HepG2 (cell line): ENCODE measurements at regions not wholly inside any gene's neighbourhood (a gene's known extent, or its start where the extent isn't known, plus 50 kb on each side); places are given as distances from the start of the nearest gene placed in this dataset.
A peak's percentile ranks its signal among the peaks of the same experiment; 100 is the strongest.

Experiments
- BRCA1 ChIP-seq: sonication (generic); formaldehyde crosslinking; IDR thresholded peaks from 2 replicates; pipeline ENCODE4 v1.4.0; 2020; ENCODE audit warnings: missing genetic modification reagents
- CBFB ChIP-seq: sonication (generic); formaldehyde crosslinking; IDR thresholded peaks from 2 replicates; pipeline ENCODE4 v1.4.0; 2020; ENCODE audit warnings: missing genetic modification reagents
- CC2D1A ChIP-seq: sonication (generic); formaldehyde crosslinking; IDR thresholded peaks from 2 replicates; pipeline ENCODE4 v1.8.1; 2023; ENCODE audit warnings: mild to moderate bottlenecking, missing genetic modification reagents
- ESRRA ChIP-seq: sonication (generic); formaldehyde crosslinking; IDR thresholded peaks from 2 replicates; pipeline ENCODE4 v1.5.1; 2020; ENCODE audit warnings: mild to moderate bottlenecking, low read depth, missing genetic modification reagents
- FIP1L1 ChIP-seq: fragments of 200-400 bp; formaldehyde crosslinking; IDR thresholded peaks from 2 replicates; pipeline ENCODE4 v1.6.1; 2018; ENCODE audit warnings: low read depth, mild to moderate bottlenecking, low read length, moderate library complexity, borderline replicate concordance; ENCODE audit not compliant: insufficient read depth
- FOSL1 ChIP-seq: sonication (generic); formaldehyde crosslinking; IDR thresholded peaks from 2 replicates; pipeline ENCODE4 v1.9.0; 2021; ENCODE audit warnings: missing genetic modification reagents, borderline replicate concordance
- FOXO4 ChIP-seq: sonication (generic); formaldehyde crosslinking; conservative IDR thresholded peaks from 2 replicates; pipeline ENCODE4 v1.8.1; 2023; ENCODE audit warnings: missing genetic modification reagents
- HES4 ChIP-seq: sonication (generic); formaldehyde crosslinking; IDR thresholded peaks from 2 replicates; pipeline ENCODE4 v1.9.0; 2021; ENCODE audit warnings: mild to moderate bottlenecking, missing genetic modification reagents, borderline replicate concordance
- ISL2 ChIP-seq: sonication (generic); formaldehyde crosslinking; IDR thresholded peaks from 2 replicates; pipeline ENCODE4 v1.5.0; 2020; ENCODE audit warnings: missing genetic modification reagents
- MAF1 ChIP-seq: sonication (generic); formaldehyde crosslinking; IDR thresholded peaks from 2 replicates; pipeline ENCODE4 v1.5.0; 2020; ENCODE audit warnings: missing genetic modification reagents, borderline replicate concordance
- MLLT10 ChIP-seq: sonication (generic); formaldehyde crosslinking; IDR thresholded peaks from 2 replicates; pipeline ENCODE4 v1.4.0; 2020; ENCODE audit warnings: missing genetic modification reagents
- PCBP1 ChIP-seq: fragments of 200-400 bp; formaldehyde crosslinking; IDR thresholded peaks from 2 replicates; pipeline ENCODE4 v1.6.1; 2017; ENCODE audit warnings: mild to moderate bottlenecking, low read depth, low read length, borderline replicate concordance
- PHB2 ChIP-seq: fragments of 450-650 bp; IDR thresholded peaks from 2 replicates; pipeline ENCODE4 v1.6.1; 2018; ENCODE audit not compliant: partially characterized antibody
- PHF20 ChIP-seq: sonication (generic); formaldehyde crosslinking; IDR thresholded peaks from 2 replicates; pipeline ENCODE4 v1.5.0; 2020; ENCODE audit warnings: mild to moderate bottlenecking, missing genetic modification reagents
- POLR2G ChIP-seq: fragments of 200-400 bp; formaldehyde crosslinking; IDR thresholded peaks from 2 replicates; pipeline ENCODE4 v1.6.1; 2018; ENCODE audit warnings: mild to moderate bottlenecking, low read depth, low read length, moderate library complexity
- RBM39 ChIP-seq: fragments of 200-400 bp; formaldehyde crosslinking; IDR thresholded peaks from one replicate; pipeline ENCODE4 v1.6.1; 2018; ENCODE audit warnings: antibody characterized with exemption, mild to moderate bottlenecking, low read depth, low read length; ENCODE audit not compliant: poor library complexity, severe bottlenecking
- RERE ChIP-seq: IDR thresholded peaks from 2 replicates; pipeline ENCODE4 v1.6.1; 2016; ENCODE audit warnings: low read depth, missing genetic modification reagents, missing compliant biosample characterization
- SIN3B ChIP-seq: fragments of 150-350 bp; IDR thresholded peaks from 2 replicates; pipeline ENCODE4 v1.6.1; 2014; ENCODE audit warnings: low read length
- SNRNP70 ChIP-seq: fragments of 200-400 bp; formaldehyde crosslinking; IDR thresholded peaks from 2 replicates; pipeline ENCODE4 v1.6.1; 2017; ENCODE audit warnings: mild to moderate bottlenecking, low read depth, low read length, moderate library complexity
- TFE3 ChIP-seq: IDR thresholded peaks from 2 replicates; pipeline ENCODE4 v1.6.1; 2016
- ZBTB7B ChIP-seq: sonication (generic); formaldehyde crosslinking; IDR thresholded peaks from 2 replicates; pipeline ENCODE4 v1.4.0; 2020; ENCODE audit warnings: missing genetic modification reagents
- ZFP90 ChIP-seq: sonication (generic); formaldehyde crosslinking; IDR thresholded peaks from 2 replicates; pipeline ENCODE4 v1.8.0; 2022; ENCODE audit warnings: missing genetic modification reagents, mild to moderate bottlenecking, inconsistent platforms, borderline replicate concordance
- ZNF10 ChIP-seq: sonication (generic); formaldehyde crosslinking; IDR thresholded peaks from 2 replicates; pipeline ENCODE4 v1.4.0; 2020; ENCODE audit warnings: mild to moderate bottlenecking, low read depth, missing genetic modification reagents, borderline replicate concordance
- ZNF644 ChIP-seq: IDR thresholded peaks from 2 replicates; pipeline ENCODE4 v1.6.1; 2016; ENCODE audit warnings: low read depth
- ZNF776 ChIP-seq: sonication (generic); formaldehyde crosslinking; IDR thresholded peaks from 2 replicates; pipeline ENCODE4 v1.4.0; 2020; ENCODE audit warnings: mild to moderate bottlenecking, missing genetic modification reagents
- ZNF839 ChIP-seq: sonication (generic); formaldehyde crosslinking; IDR thresholded peaks from 2 replicates; pipeline ENCODE4 v1.4.0; 2020; ENCODE audit warnings: missing genetic modification reagents, mild to moderate bottlenecking, borderline replicate concordance

GRCh38 chr1:58964880-58965279, 181.0 kb upstream of the JUN start (continued):
- TF ChIP-seq PHF20 (CRISPR knock-in tag) = no peak
- TF ChIP-seq RERE (CRISPR knock-in tag) = no peak
- TF ChIP-seq ZNF10 (CRISPR knock-in tag) = no peak
- TF ChIP-seq CBFB (CRISPR knock-in tag) = no peak
- no peak for TF ChIP-seq RBM39
- TF ChIP-seq ESRRA = no peak
- no peak for TF ChIP-seq POLR2G
- TF ChIP-seq ZFP90 (CRISPR knock-in tag) = no peak
- no peak for TF ChIP-seq CC2D1A
- no peak for TF ChIP-seq ZNF839
- no peak for TF ChIP-seq FOSL1
- no peak for TF ChIP-seq HES4 (CRISPR knock-in tag)
- TF ChIP-seq ZBTB7B = no peak
- no peak for TF ChIP-seq FIP1L1
- TF ChIP-seq MAF1 = no peak
- no peak for TF ChIP-seq FOXO4
- TF ChIP-seq SNRNP70 = no peak
- no peak for TF ChIP-seq PHB2
- no peak for TF ChIP-seq MLLT10 (CRISPR knock-in tag)
- no peak for TF ChIP-seq ZNF776 (CRISPR knock-in tag)
- TF ChIP-seq ISL2 (CRISPR knock-in tag) = no peak
- no peak for TF ChIP-seq SIN3B
- TF ChIP-seq TFE3 (CRISPR knock-in tag) = peak; percentile 59
- TF ChIP-seq ZNF644 (CRISPR knock-in tag) = peak; percentile 47; the same call in 1 of the 2 replicates
- TF ChIP-seq BRCA1 (CRISPR knock-in tag) = no peak
- TF ChIP-seq PCBP1 = no peak
